CD4-positive, alpha-beta T cell (primary cell): ENCODE measurements at regions not wholly inside any gene's neighbourhood (a gene's known extent, or its start where the extent isn't known, plus 50 kb on each side); places are given as distances from the start of the nearest gene placed in this dataset.

Experiments used
- ATAC-seq: fragments of 200-7000 bp; cut with Tn5 transposase; one replicate; pipeline ENCODE4 v1.10.0; 2022; ENCODE audit warnings: mild to moderate bottlenecking; ENCODE audit not compliant: poor library complexity
- CTCF ChIA-PET: fragments of 350-600 bp; sonication (Branson Sonifier 250); formaldehyde crosslinking; loops from one replicate; lab custom pipeline; 2021; ENCODE audit warnings: antibody characterized with exemption, inconsistent platforms; lab: Charles Lee
- POLR2A ChIA-PET: fragments of 350-600 bp; sonication (Branson Sonifier 250); formaldehyde crosslinking; loops from one replicate; lab custom pipeline; 2021; ENCODE audit warnings: antibody characterized with exemption, inconsistent platforms; lab: Charles Lee
- DNase-seq, 14 experiments: peaks; one replicate each; pipeline ENCODE4 v3.0.0-alpha.2; 2013 to 2020; ENCODE audit warnings: mixed read lengths in 2 of 14
- H3K27ac ChIP-seq, 2 donors: one replicate each; pipeline versions ENCODE4 v1.5.1 to v1.7.0; 2013; ENCODE audit warnings: low read length in 2 of 2, low read depth in 1 of 2, mild to moderate bottlenecking in 1 of 2
- H3K27me3 ChIP-seq, 2 experiments: 1 replicate in 1 of 2; 2 replicates in 1 of 2; pipeline versions ENCODE4 v1.6.1 to v1.7.0; 2013; ENCODE audit warnings: low read length in 2 of 2, control low read depth in 1 of 2, mild to moderate bottlenecking in 1 of 2, moderate library complexity in 1 of 2; ENCODE audit not compliant: insufficient read depth in 2 of 2, control insufficient read depth in 1 of 2
- H3K36me3 ChIP-seq: one replicate; pipeline ENCODE4 v1.6.1; 2013; ENCODE audit warnings: low read length, control low read depth; ENCODE audit not compliant: insufficient read depth
- H3K4me1 ChIP-seq: one replicate; pipeline ENCODE4 v1.6.1; 2013; ENCODE audit warnings: low read length, control low read depth; ENCODE audit not compliant: insufficient read depth
- H3K4me3 ChIP-seq: one replicate; pipeline ENCODE4 v1.5.1; 2013; ENCODE audit warnings: mild to moderate bottlenecking, low read length, moderate library complexity
- H3K9me3 ChIP-seq, 2 experiments: 1 replicate in 1 of 2; 2 replicates in 1 of 2; pipeline versions ENCODE4 v1.6.1 to v1.7.0; 2013; ENCODE audit warnings: low read length in 2 of 2, mild to moderate bottlenecking in 2 of 2, control low read depth in 1 of 2, moderate library complexity in 1 of 2; ENCODE audit not compliant: control insufficient read depth in 1 of 2, insufficient read depth in 1 of 2
- H3K27ac Mint-ChIP-seq: one replicate; pipeline ENCODE4 v1.8.0; 2020; ENCODE audit warnings: mixed read lengths
- H3K27me3 Mint-ChIP-seq: one replicate; pipeline ENCODE4 v1.8.0; 2021; ENCODE audit warnings: mixed read lengths
- H3K36me3 Mint-ChIP-seq: one replicate; pipeline ENCODE4 v1.8.0; 2021; ENCODE audit warnings: low read depth, mixed read lengths
- H3K4me1 Mint-ChIP-seq: one replicate; pipeline ENCODE4 v1.8.0; 2021; ENCODE audit warnings: low read depth, mixed read lengths
- H3K4me3 Mint-ChIP-seq: one replicate; pipeline ENCODE4 v1.8.0; 2020; ENCODE audit warnings: mild to moderate bottlenecking, mixed read lengths
- H3K9me3 Mint-ChIP-seq: one replicate; pipeline ENCODE4 v1.8.0; 2020; ENCODE audit warnings: mixed read lengths
- CTCF ChIP-seq: fragments of 200-600 bp; IDR thresholded peaks from one replicate; pipeline ENCODE4 v1.8.0; 2022; ENCODE audit warnings: antibody characterized with exemption, mild to moderate bottlenecking
- intact Hi-C, 2 experiments: fragments of 100-400 bp; cut with DNase I in 1 of 2; cut with micrococcal nuclease in 1 of 2; formaldehyde crosslinking; loops; one replicate each; pipeline versions ENCODE4 v1.15.1 to v1.9.0; 2023 to 2025; cut with DNase I, micrococcal nuclease

GRCh38 chr16:60013076-60013475 is 1279.0 kb upstream of the GOT2 start:
- TF ChIP-seq CTCF = no peak
- Mint-ChIP-seq H3K9me3 (peaks cover 13% of the 10 kb centered on the region), H3K27me3 (no peaks in the 10 kb centered on the region), H3K4me1 (no peaks in the 10 kb centered on the region), H3K4me3 (no peak overlapping the region), H3K36me3 (no peaks in the 10 kb centered on the region), H3K27ac (no peak overlapping the region)
- ATAC-seq (no peak), DNase-seq (no peak)
- Histone ChIP-seq H3K4me3 (no peak overlapping the region), H3K9me3 (peaks cover 3 to 16% of the 10 kb centered on the region in 2 experiments), H3K27me3 (no peaks in the 10 kb centered on the region), H3K27ac (no peak overlapping the region), H3K4me1 (no peaks in the 10 kb centered on the region), H3K36me3 (no peaks in the 10 kb centered on the region)
- ChIA-PET CTCF (no interaction called here), POLR2A (no interaction called here)
- intact Hi-C loops = no loop called here

GRCh38 chr16:60001523-60001922 is 1267.4 kb upstream of the GOT2 start:
- CTCF ChIA-PET = no interaction called here
- Mint-ChIP-seq H3K4me3 (no peak overlapping the region), H3K27me3 (no peaks in the 10 kb centered on the region), H3K36me3 (no peaks in the 10 kb centered on the region), H3K27ac (no peak overlapping the region), H3K4me1 (no peaks in the 10 kb centered on the region), H3K9me3 (peaks cover 16% of the 10 kb centered on the region)
- intact Hi-C loops = no loop called here
- ATAC-seq (no peak), DNase-seq (no peak)
- Histone ChIP-seq H3K4me1 (no peaks in the 10 kb centered on the region), H3K9me3 (peaks cover 12% of the 10 kb centered on the region in 2 experiments), H3K27ac (no peak overlapping the region), H3K27me3 (no peaks in the 10 kb centered on the region), H3K36me3 (no peaks in the 10 kb centered on the region), H3K4me3 (no peak overlapping the region)
- POLR2A ChIA-PET = no interaction called here
- no peak for TF ChIP-seq CTCF

GRCh38 chr16:59997706-59998105 is 1263.6 kb upstream of the GOT2 start:
- peaks cover 20% of the 10 kb centered on the region for H3K9me3 Mint-ChIP-seq
- no peaks in the 10 kb centered on the region for H3K27me3 Mint-ChIP-seq

More at GRCh38 chr16:59997706-59998105, 1263.6 kb upstream of the GOT2 start:
- intact Hi-C loops = no loop called here
- ChIA-PET POLR2A (no interaction called here), CTCF (no interaction called here)
- no peaks in the 10 kb centered on the region for H3K4me1 ChIP-seq
- peaks cover 4 to 23% of the 10 kb centered on the region in 2 experiments for H3K9me3 ChIP-seq
- no peak for ATAC-seq
- no peak overlapping the region for H3K27ac ChIP-seq
- no peaks in the 10 kb centered on the region for H3K36me3 Mint-ChIP-seq
- H3K4me3 ChIP-seq = no peak overlapping the region
- no peaks in the 10 kb centered on the region for H3K4me1 Mint-ChIP-seq
- no peak for DNase-seq
- H3K27ac Mint-ChIP-seq = no peak overlapping the region
- no peak for TF ChIP-seq CTCF
- no peaks in the 10 kb centered on the region for H3K27me3 ChIP-seq
- H3K36me3 ChIP-seq = no peaks in the 10 kb centered on the region
- no peak overlapping the region for H3K4me3 Mint-ChIP-seq
